ENCODE measurements at regions not wholly inside any gene's neighbourhood (a gene's known extent, or its start where the extent isn't known, plus 50 kb on each side); places are given as distances from the start of the nearest gene placed in this dataset.

DNA sequence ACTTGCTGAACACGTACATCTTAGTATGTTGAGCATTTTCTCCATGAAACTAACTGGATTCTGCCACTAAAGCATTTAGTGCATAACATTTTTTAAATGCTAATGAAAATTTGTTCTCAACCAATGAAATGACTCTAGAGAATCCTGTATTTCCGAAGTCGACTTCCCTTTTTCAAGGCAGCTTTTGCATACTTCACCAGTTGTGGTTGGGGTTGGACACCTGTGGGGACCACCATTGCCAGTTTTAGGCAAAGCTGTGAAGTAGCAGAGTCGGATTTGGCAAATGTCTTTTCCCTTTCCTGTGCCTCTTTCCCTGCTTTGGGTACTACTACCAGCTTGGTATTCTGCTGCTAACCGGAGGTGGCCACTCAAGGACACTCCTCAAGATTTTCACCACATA, 349.2 kb downstream of the BCAT1 start:
- Histone ChIP-seq H3K27me3 (no peaks in the 10 kb centered on the region), H3K9me3 (no peaks in the 10 kb centered on the region), H3K4me3 (no peak overlapping the region), H3K4me1 (peaks cover 0 to 5% (median 0%) of the 10 kb centered on the region in 4 donors), H3K27ac (no peak overlapping the region), H3K36me3 (no peaks in the 10 kb centered on the region)
- no peak for DNase-seq (ENCODE audit: low spot score in 2 of 2)
- TF ChIP-seq EP300 (IDR thresholded peaks at IDR 0.05), result no peak
- no peak for TF ChIP-seq POLR2A (IDR thresholded peaks at IDR 0.05)
- TF ChIP-seq, protein P1, sequence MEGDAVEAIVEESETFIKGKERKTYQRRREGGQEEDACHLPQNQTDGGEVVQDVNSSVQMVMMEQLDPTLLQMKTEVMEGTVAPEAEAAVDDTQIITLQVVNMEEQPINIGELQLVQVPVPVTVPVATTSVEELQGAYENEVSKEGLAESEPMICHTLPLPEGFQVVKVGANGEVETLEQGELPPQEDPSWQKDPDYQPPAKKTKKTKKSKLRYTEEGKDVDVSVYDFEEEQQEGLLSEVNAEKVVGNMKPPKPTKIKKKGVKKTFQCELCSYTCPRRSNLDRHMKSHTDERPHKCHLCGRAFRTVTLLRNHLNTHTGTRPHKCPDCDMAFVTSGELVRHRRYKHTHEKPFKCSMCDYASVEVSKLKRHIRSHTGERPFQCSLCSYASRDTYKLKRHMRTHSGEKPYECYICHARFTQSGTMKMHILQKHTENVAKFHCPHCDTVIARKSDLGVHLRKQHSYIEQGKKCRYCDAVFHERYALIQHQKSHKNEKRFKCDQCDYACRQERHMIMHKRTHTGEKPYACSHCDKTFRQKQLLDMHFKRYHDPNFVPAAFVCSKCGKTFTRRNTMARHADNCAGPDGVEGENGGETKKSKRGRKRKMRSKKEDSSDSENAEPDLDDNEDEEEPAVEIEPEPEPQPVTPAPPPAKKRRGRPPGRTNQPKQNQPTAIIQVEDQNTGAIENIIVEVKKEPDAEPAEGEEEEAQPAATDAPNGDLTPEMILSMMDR (IDR thresholded peaks at IDR 0.05), result no peak
- whole genome bisulfite sequencing, 2 donors, result 88% methylated on average over 5 of the region's 5 CpGs

DNA sequence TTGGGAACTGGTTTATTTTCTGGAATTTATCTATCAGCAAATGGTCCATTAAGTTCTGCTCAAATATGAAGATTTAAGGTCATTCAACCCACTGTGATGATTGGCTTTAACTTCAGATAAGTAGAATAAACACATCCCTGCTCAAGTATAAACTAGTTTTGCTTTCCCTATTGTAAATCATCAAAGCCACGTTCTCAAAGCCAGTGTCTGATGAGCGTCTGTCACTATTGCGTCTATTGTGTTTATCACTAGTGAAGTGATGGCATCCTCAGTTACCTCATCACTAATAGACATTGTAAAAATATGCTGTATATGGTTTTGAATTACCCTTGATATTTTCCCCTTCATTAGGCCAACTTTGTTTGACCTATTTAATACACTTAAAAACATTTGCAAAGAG, 351.3 kb downstream of the BCAT1 start:
- WGBS, 2 donors, result 91 to 93% methylated on average over 3 of the region's 3 CpGs
- no peaks in the 10 kb centered on the region for H3K27me3 ChIP-seq
- no peak overlapping the region for H3K4me3 ChIP-seq
- peaks cover 0 to 5% (median 0%) of the 10 kb centered on the region in 4 donors for H3K4me1 ChIP-seq
- H3K27ac ChIP-seq, result no peak overlapping the region
- DNase-seq (ENCODE audit: low spot score in 2 of 2), result no peak
- TF ChIP-seq, protein P1 (IDR thresholded peaks at IDR 0.05), result no peak
- TF ChIP-seq EP300 (IDR thresholded peaks at IDR 0.05), result no peak
- TF ChIP-seq POLR2A (IDR thresholded peaks at IDR 0.05), result no peak
- H3K36me3 ChIP-seq, result no peaks in the 10 kb centered on the region
- H3K9me3 ChIP-seq, result no peaks in the 10 kb centered on the region

DNA sequence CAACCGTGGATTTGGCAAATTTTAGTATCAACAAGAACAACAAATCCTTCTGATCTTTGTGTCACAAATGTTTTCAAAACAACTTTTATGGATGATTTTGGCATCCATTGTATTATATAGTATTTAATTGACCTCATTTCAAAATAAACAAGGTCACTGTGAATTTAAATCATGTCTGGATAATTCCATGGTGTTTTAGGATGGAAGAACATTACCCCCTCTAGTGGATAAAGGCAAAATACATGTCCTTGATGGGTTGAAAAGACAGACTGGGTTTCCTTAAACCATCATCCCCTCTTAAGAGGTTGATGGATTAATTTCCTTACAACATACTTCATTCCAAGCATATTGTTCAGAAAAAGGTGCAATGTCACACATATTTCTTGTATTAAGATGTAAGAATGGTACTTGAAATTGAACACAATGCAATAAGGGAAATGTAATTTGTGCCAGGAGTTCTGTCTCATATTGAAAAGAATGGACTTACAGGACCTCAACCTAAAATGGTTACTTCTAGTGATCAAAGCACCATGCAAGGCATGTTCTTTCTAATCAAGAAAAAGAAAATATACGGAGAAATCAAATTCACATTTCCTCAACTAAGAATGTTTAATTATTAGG, 352.0 kb downstream of the BCAT1 start:
- WGBS, 2 donors, result 52 to 58% methylated on average over 2 of the region's 2 CpGs
- DNase-seq (ENCODE audit: low spot score in 2 of 2), result no peak
- Histone ChIP-seq H3K9me3 (no peaks in the 10 kb centered on the region), H3K27ac (no peak overlapping the region), H3K4me3 (no peak overlapping the region), H3K36me3 (no peaks in the 10 kb centered on the region), H3K27me3 (no peaks in the 10 kb centered on the region), H3K4me1 (peaks cover 0 to 5% (median 0%) of the 10 kb centered on the region in 4 donors)
- TF ChIP-seq POLR2A (IDR thresholded peaks at IDR 0.05), result no peak
- TF ChIP-seq, protein P1 (IDR thresholded peaks at IDR 0.05), result peak; percentile 54 to 70 (median 58)

DNA sequence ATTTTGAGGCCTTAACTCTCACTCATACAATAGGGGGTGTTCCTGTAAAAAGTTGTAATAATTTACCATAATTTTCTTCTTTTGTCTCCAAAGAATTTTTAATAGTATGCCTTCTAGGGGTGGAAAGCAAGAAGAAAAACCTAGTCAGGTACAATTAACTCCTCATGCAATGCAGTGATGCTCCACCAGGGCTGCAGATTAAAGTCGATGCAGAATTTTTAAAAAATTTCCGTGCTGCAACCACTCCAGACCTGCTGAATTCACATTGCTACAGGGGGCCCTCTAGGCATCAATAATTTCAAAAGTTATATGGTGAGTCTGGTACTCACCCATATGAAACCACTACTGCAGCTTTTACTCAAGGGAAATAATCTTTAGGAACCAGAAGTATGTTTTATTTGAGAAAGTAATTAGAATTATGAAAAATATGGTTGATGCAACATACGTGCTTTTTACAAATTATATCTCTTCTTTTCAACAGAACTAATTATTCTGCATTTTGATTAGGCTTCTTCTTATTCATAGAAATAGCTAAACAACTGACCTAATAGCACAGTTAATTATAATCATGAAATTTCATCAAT, 353.2 kb downstream of the BCAT1 start:
- TF ChIP-seq, protein P1 (IDR thresholded peaks at IDR 0.05), result peak in 3 of 5 experiments; percentile 4 to 26 (median 12)
- TF ChIP-seq POLR2A (IDR thresholded peaks at IDR 0.05), result no peak
- Histone ChIP-seq H3K4me3 (no peak overlapping the region), H3K27ac (no peak overlapping the region), H3K4me1 (peaks cover 0 to under 1% (median 0%) of the 10 kb centered on the region in 4 donors), H3K9me3 (no peaks in the 10 kb centered on the region), H3K36me3 (no peaks in the 10 kb centered on the region), H3K27me3 (no peaks in the 10 kb centered on the region)
- WGBS, 2 donors, result 60 to 73% methylated on average over 3 of the region's 3 CpGs
- DNase-seq (ENCODE audit: low spot score in 2 of 2), result no peak

DNA sequence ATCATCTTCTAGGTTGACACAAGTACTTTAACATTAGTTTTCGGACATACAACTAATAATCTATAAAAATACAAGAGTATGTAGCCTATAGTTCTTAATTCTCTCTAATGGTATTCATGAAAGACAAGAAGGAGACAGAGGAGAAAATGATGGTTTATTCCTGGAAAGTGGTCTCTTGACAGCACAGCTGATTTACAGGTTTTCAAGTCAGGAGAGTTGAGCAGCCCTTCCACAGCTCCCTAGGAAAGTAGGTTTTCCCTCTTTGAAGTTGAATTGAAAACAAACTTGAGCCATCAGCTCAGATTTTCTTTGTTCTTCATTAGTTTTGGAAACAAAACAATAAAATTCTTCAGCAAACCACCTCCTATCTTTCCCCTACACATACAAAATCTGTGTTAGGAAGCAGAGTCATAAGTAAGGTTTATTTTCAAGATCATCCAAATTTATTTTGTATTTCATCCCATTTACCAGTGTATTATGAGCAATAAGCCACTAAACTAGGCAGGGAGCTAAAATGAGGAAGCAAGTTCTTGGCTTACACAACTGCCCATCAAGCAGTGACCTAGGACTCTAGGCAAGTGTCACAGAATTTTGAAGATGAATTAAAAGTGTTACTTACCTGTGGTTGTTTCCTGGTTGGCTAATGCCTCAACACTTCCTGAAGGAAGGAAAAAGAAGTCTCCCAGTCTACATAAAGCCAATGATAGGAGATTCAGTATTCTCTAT, 357.0 kb downstream of the BCAT1 start:
- no peak overlapping the region for H3K4me3 ChIP-seq
- H3K27ac ChIP-seq, result no peak overlapping the region
- no peak for DNase-seq (ENCODE audit: low spot score in 2 of 2)
- H3K27me3 ChIP-seq, result no peaks in the 10 kb centered on the region
- H3K9me3 ChIP-seq, result no peaks in the 10 kb centered on the region
- H3K4me1 ChIP-seq, result no peaks in the 10 kb centered on the region
- WGBS, 2 donors, result 95 to 100% methylated on average over 1 of the region's 1 CpG
- TF ChIP-seq POLR2A (IDR thresholded peaks at IDR 0.05), result no peak
- no peak for TF ChIP-seq EP300 (IDR thresholded peaks at IDR 0.05)
- TF ChIP-seq, protein P1 (IDR thresholded peaks at IDR 0.05), result no peak
- H3K36me3 ChIP-seq, result no peaks in the 10 kb centered on the region
